Osteocyte (in vitro differentiated cells): ENCODE measurements at regions not wholly inside any gene's neighbourhood (a gene's known extent, or its start where the extent isn't known, plus 50 kb on each side); places are given as distances from the start of the nearest gene placed in this dataset.
"Not testable (repeated sequence)": the region's sequence is repeated elsewhere in the genome, so short reads cannot be mapped to it uniquely, and the experiment has no call there.

Experiments
- DNase-seq: peaks from one replicate; pipeline ENCODE4 v3.0.0; 2021; ENCODE audit warnings: mixed read lengths; ENCODE audit not compliant: unreplicated experiment; ENCODE audit errors: extremely low spot score
- H3K27ac Mint-ChIP-seq: one replicate; pipeline ENCODE4 v1.8.0; 2021; ENCODE audit warnings: mild to moderate bottlenecking, mixed read lengths; ENCODE audit not compliant: unreplicated experiment
- H3K27me3 Mint-ChIP-seq: one replicate; pipeline ENCODE4 v1.8.0; 2021; ENCODE audit warnings: mixed read lengths; ENCODE audit not compliant: unreplicated experiment
- H3K36me3 Mint-ChIP-seq: one replicate; pipeline ENCODE4 v1.8.0; 2021; ENCODE audit warnings: mixed read lengths; ENCODE audit not compliant: unreplicated experiment
- H3K4me1 Mint-ChIP-seq: one replicate; pipeline ENCODE4 v1.8.0; 2021; ENCODE audit warnings: mixed read lengths; ENCODE audit not compliant: unreplicated experiment
- H3K4me3 Mint-ChIP-seq: one replicate; pipeline ENCODE4 v1.8.0; 2021; ENCODE audit warnings: mild to moderate bottlenecking, moderate library complexity, mixed read lengths; ENCODE audit not compliant: unreplicated experiment
- H3K9me3 Mint-ChIP-seq: one replicate; pipeline ENCODE4 v1.8.0; 2021; ENCODE audit warnings: mixed read lengths; ENCODE audit not compliant: unreplicated experiment
- CTCF ChIP-seq: fragments of 200-600 bp; sonication (generic); IDR thresholded peaks from 2 replicates; pipeline ENCODE4 v1.5.0; 2021; ENCODE audit warnings: antibody characterized with exemption, mild to moderate bottlenecking, moderate library complexity

- Mint-ChIP-seq H3K36me3 (no peaks in the 10 kb centered on the region), H3K27me3 (peaks cover 6% of the 10 kb centered on the region), H3K4me3 (no peak overlapping the region), H3K4me1 (no peaks in the 10 kb centered on the region), H3K27ac (no peak overlapping the region), H3K9me3 (no peaks in the 10 kb centered on the region)
- no peak for TF ChIP-seq CTCF
- no peak for DNase-seq
These were observed 225.7 kb upstream of the FANCL start for GRCh38 chr2:58466804-58467203.

GRCh38 chr2:58466021-58466420, 224.9 kb upstream of the FANCL start:
- not testable (repeated sequence) for H3K4me3 Mint-ChIP-seq, H3K27ac Mint-ChIP-seq, DNase-seq, H3K4me1 Mint-ChIP-seq, H3K27me3 Mint-ChIP-seq, H3K36me3 Mint-ChIP-seq, H3K9me3 Mint-ChIP-seq

DNA sequence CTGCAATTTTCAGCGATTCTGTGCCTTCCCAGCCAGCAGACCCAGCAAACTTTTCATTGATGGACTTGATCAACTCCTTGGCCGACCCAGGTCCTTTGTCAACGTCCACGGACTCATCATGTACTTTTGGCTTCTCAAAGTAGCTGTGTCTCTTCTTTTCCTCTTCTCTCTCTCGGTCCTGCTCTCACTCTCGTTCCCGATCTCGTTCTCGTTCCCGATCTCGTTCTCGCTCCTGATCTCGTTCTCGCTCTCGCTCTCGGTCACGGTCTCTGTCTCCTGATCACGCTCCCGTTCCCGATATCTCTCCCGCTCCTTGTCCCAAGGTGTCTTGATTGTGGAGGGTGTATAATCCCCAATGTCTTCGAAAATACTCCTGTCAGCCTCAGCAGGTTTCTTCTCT, 219.5 kb upstream of the FANCL start:
- TF ChIP-seq CTCF, result no peak

GRCh38 chr2:58449286-58450010, 208.3 kb upstream of the FANCL start:
- no peaks in the 10 kb centered on the region for H3K9me3 Mint-ChIP-seq
- no peak overlapping the region for H3K27ac Mint-ChIP-seq
- H3K4me3 Mint-ChIP-seq, result no peak overlapping the region
- H3K4me1 Mint-ChIP-seq, result peaks cover 6% of the 10 kb centered on the region
- no peaks in the 10 kb centered on the region for H3K36me3 Mint-ChIP-seq
- peaks cover 6% of the 10 kb centered on the region for H3K27me3 Mint-ChIP-seq
- TF ChIP-seq CTCF, result no peak
- no peak for DNase-seq

More for the DNA sequence above, 219.5 kb upstream of the FANCL start:
- Mint-ChIP-seq H3K4me3 (no peak overlapping the region), H3K27me3 (no peaks in the 10 kb centered on the region), H3K36me3 (no peaks in the 10 kb centered on the region), H3K27ac (no peak overlapping the region), H3K9me3 (no peaks in the 10 kb centered on the region), H3K4me1 (no peaks in the 10 kb centered on the region)
- DNase-seq, result no peak

DNA sequence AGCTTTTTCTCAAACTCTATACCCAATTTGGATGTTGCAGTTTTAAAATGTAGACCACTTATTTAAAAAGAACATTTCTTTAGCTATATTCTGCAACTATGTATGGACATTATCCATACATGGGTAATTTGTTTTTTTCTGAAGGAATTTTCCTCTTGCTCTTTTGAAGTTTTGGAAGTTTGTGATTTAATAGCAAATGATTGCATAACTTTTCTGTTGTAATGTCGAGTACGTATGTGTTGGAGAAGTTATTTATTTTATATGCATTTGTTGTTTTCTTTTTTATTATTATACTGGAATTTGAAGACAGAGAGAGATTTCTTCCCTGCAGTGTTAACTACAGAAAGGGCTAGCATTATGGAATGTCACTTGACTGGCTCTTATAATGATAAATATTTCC, 207.7 kb upstream of the FANCL start:
- H3K27me3 Mint-ChIP-seq, result peaks cover 6% of the 10 kb centered on the region
- no peaks in the 10 kb centered on the region for H3K9me3 Mint-ChIP-seq
- H3K27ac Mint-ChIP-seq, result no peak overlapping the region
- no peaks in the 10 kb centered on the region for H3K36me3 Mint-ChIP-seq
- H3K4me3 Mint-ChIP-seq, result no peak overlapping the region
- no peak for TF ChIP-seq CTCF
- DNase-seq, result no peak
- H3K4me1 Mint-ChIP-seq, result peaks cover 6% of the 10 kb centered on the region
